Nephron progenitor cell (in vitro differentiated cells): ENCODE measurements at regions not wholly inside any gene's neighbourhood (a gene's known extent, or its start where the extent isn't known, plus 50 kb on each side); places are given as distances from the start of the nearest gene placed in this dataset.
"Not testable (repeated sequence)": the region's sequence is repeated elsewhere in the genome, so short reads cannot be mapped to it uniquely, and the experiment has no call there.

ENCODE experiments used
- DNase-seq: peaks from one replicate; pipeline ENCODE4 v3.0.0; 2021
- H3K27ac Mint-ChIP-seq: 2 replicates; pipeline ENCODE4 v1.8.0; 2021; ENCODE audit warnings: mild to moderate bottlenecking, moderate library complexity, mixed read lengths
- H3K27me3 Mint-ChIP-seq: 2 replicates; pipeline ENCODE4 v1.8.0; 2021; ENCODE audit warnings: mild to moderate bottlenecking, low read depth, mixed read lengths; ENCODE audit not compliant: poor library complexity
- H3K36me3 Mint-ChIP-seq: 2 replicates; pipeline ENCODE4 v1.8.0; 2021; ENCODE audit warnings: low read depth, mixed read lengths
- H3K4me1 Mint-ChIP-seq: 2 replicates; pipeline ENCODE4 v1.8.0; 2021; ENCODE audit warnings: mixed read lengths
- H3K4me3 Mint-ChIP-seq: 2 replicates; pipeline ENCODE4 v1.8.0; 2021; ENCODE audit warnings: mild to moderate bottlenecking, moderate library complexity, mixed read lengths
- H3K9me3 Mint-ChIP-seq: 2 replicates; pipeline ENCODE4 v1.8.0; 2021; ENCODE audit warnings: mild to moderate bottlenecking, moderate library complexity, mixed read lengths
- CTCF ChIP-seq: fragments of 200-600 bp; sonication (generic); IDR thresholded peaks from 2 replicates; pipeline ENCODE4 v1.5.0; 2021; ENCODE audit warnings: antibody characterized with exemption

- no peaks in the 10 kb centered on the region for H3K36me3 Mint-ChIP-seq
- TF ChIP-seq CTCF, result no peak
- H3K27ac Mint-ChIP-seq, result no peak overlapping the region
- H3K9me3 Mint-ChIP-seq, result no peaks in the 10 kb centered on the region
- no peaks in the 10 kb centered on the region for H3K4me1 Mint-ChIP-seq
- H3K4me3 Mint-ChIP-seq, result no peak overlapping the region
- no peak for DNase-seq
- H3K27me3 Mint-ChIP-seq, result no peaks in the 10 kb centered on the region
These were observed 121.6 kb downstream of the AGTR2 start for GRCh38 chrX:116292183-116292582.

GRCh38 chrX:116298956-116299355 lies 128.4 kb downstream of the AGTR2 start:
- no peaks in the 10 kb centered on the region for H3K4me1 Mint-ChIP-seq
- no peak overlapping the region for H3K27ac Mint-ChIP-seq
- H3K36me3 Mint-ChIP-seq, result no peaks in the 10 kb centered on the region
- no peak for DNase-seq
- peaks cover 6% of the 10 kb centered on the region for H3K9me3 Mint-ChIP-seq
- H3K4me3 Mint-ChIP-seq, result no peak overlapping the region
- no peaks in the 10 kb centered on the region for H3K27me3 Mint-ChIP-seq
- TF ChIP-seq CTCF, result no peak

GRCh38 chrX:116306218-116306617 lies 130.2 kb upstream of the SLC6A14 start:
- H3K4me3 Mint-ChIP-seq, result no peak overlapping the region
- H3K36me3 Mint-ChIP-seq, result no peaks in the 10 kb centered on the region
- no peak overlapping the region for H3K27ac Mint-ChIP-seq
- peaks cover 24% of the 10 kb centered on the region for H3K9me3 Mint-ChIP-seq
- TF ChIP-seq CTCF, result no peak
- no peaks in the 10 kb centered on the region for H3K4me1 Mint-ChIP-seq
- no peak for DNase-seq
- H3K27me3 Mint-ChIP-seq, result peaks cover 6% of the 10 kb centered on the region

DNA sequence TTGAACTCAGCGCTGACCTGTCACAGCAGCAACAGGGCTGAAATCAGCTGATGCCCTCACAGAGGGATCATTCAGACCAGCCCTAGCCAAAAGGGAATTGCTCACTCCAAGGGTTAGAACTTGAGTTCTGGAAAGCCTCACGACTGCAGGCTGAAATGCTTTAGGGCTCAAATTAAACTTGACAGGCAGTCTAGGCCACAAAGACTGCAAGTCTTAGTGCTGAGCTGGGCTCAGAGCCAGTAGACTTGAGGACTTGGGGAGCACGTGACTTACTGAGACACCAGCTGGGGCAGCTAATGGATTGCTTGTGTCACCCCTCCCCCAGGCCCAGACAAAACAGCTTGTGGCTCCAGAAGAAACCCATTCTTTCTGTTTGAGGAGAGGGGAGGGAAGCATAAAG lies 119.0 kb upstream of the SLC6A14 start:
- Mint-ChIP-seq H3K27ac (no peak overlapping the region), H3K4me1 (no peaks in the 10 kb centered on the region), H3K4me3 (no peak overlapping the region), H3K9me3 (no peaks in the 10 kb centered on the region), H3K36me3 (no peaks in the 10 kb centered on the region), H3K27me3 (no peaks in the 10 kb centered on the region)
- TF ChIP-seq CTCF, result no peak
- peak; percentile 5 for DNase-seq

- no peak overlapping the region for H3K27ac Mint-ChIP-seq
- TF ChIP-seq CTCF, result no peak
- no peaks in the 10 kb centered on the region for H3K36me3 Mint-ChIP-seq
- H3K27me3 Mint-ChIP-seq, result no peaks in the 10 kb centered on the region
- no peaks in the 10 kb centered on the region for H3K9me3 Mint-ChIP-seq
- no peaks in the 10 kb centered on the region for H3K4me1 Mint-ChIP-seq
- H3K4me3 Mint-ChIP-seq, result no peak overlapping the region
- DNase-seq, result no peak
These were observed 117.7 kb upstream of the SLC6A14 start for GRCh38 chrX:116318672-116319071.

GRCh38 chrX:116321711-116322110 lies 114.7 kb upstream of the SLC6A14 start:
- Mint-ChIP-seq H3K4me1 (no peaks in the 10 kb centered on the region), H3K27ac (no peak overlapping the region), H3K4me3 (no peak overlapping the region), H3K36me3 (no peaks in the 10 kb centered on the region), H3K9me3 (no peaks in the 10 kb centered on the region), H3K27me3 (no peaks in the 10 kb centered on the region)
- TF ChIP-seq CTCF, result no peak
- no peak for DNase-seq

- not testable (repeated sequence) for H3K9me3 Mint-ChIP-seq, DNase-seq, H3K4me3 Mint-ChIP-seq, H3K27me3 Mint-ChIP-seq, H3K36me3 Mint-ChIP-seq
- peaks cover 12% of the 10 kb centered on the region for H3K4me1 Mint-ChIP-seq
- peak overlapping the region; percentile 36 for H3K27ac Mint-ChIP-seq
These were observed 104.4 kb upstream of the SLC6A14 start for GRCh38 chrX:116332026-116332425.

DNA sequence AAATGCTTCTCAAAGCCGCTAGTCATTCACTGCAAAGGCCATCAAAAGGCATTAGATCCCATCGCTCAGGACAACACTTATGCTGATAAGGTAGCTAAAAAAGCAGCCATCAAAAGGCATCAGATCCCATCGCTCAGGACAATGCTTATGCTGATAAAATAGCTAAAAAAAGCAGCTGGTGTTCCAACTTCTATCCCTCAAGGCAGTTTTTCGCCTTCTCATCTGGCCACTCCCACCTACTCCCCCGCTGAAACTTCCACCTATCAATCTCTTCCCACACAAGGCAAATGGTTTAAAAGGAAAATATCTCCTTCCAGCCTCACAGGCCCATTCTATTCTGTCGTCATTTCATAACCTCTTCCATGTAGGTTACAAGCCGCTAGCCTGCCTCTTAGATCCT lies 101.6 kb upstream of the SLC6A14 start:
- not testable (repeated sequence) for H3K27ac Mint-ChIP-seq, H3K4me3 Mint-ChIP-seq, H3K36me3 Mint-ChIP-seq, H3K27me3 Mint-ChIP-seq, DNase-seq
- Mint-ChIP-seq H3K9me3 (peaks cover 12% of the 10 kb centered on the region), H3K4me1 (peaks cover 12% of the 10 kb centered on the region)
